Cardiac septum (tissue), 1 donor: ENCODE measurements at regions not wholly inside any gene's neighbourhood (a gene's known extent, or its start where the extent isn't known, plus 50 kb on each side); places are given as distances from the start of the nearest gene placed in this dataset.
"Not testable (repeated sequence)": the region's sequence is repeated elsewhere in the genome, so short reads cannot be mapped to it uniquely, and the experiment has no call there.

Source experiments
- DNase-seq: peaks from one replicate; pipeline ENCODE4 v3.0.0-alpha.2; 2020; ENCODE audit warnings: low spot score
- intact Hi-C: fragments of 100-400 bp; cut with DNase I; formaldehyde crosslinking; loops from one replicate; pipeline ENCODE4 v1.14.0; 2022
- donor health status: DM: no; HTN: no; CAD: no.

DNA sequence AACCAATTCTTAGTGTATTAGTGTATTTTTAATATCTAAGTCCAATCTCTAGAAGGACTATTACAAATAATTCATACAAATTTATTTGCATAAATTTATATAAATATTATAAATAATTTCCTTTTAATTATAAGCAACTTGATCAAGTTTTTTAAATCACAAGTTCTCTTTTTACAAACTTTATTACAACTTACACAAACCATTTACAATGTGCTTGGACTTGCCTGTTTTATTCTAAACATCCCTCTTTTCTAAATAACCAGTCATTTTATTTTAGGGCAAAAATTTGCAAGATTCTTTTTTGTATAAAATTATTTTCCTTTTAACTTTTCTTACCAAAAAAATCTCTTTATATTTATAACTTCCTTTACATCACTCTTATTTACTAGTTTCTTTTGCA, 83.5 kb upstream of the SYNCRIP start:
- intact Hi-C loops = no loop called here
- no peak for DNase-seq

DNA sequence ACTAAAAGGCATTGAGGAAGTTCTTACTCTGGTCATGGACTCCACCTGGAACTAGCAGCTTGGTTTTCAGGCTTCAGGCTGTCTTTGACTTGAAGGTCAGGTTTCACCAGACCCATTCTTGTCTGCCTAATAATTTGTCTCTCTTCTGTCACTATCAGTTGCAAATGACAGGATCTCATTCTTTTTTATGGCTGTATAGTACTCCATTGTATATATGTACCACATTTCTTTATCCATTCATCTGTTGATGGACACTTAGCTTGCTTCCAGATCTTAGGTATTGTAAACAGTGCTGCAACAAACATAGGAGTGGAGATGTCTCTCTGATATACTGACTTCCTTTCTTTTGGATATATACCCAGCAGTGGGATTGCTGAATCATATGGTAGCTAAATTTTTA, 73.1 kb upstream of the SYNCRIP start:
- intact Hi-C loops = no loop called here
- no peak for DNase-seq

DNA sequence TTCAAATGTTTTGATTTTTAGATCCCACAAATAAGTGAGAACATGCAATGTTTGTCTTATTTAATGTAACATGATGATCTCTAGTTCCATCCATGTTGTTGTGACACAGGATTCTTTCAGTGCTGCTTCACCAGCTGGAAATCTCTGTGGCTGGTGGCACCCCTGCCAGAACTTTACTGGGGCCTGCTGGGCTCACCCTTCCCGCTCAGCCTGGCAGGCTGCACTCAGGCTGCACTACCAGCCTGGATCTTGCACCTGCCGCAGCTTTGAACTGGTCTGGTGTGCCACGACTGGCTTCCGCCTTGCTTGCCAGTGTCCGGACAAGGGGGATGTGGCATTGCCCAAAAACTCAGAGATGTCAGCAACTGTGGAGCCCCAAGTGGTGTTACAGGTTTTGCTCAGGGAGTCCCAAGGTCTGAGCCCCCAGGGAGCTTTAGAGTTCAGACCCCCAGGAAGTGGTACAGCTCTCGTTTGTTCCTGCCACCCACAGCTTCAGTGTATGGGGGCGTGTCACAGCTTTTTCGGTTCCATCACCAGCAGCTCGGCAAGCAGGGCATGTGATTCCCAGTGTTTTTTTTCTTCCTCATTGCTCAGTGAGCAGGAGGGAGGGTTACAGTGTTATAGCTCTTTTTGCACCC, 72.3 kb upstream of the SYNCRIP start:
- intact Hi-C loops = no loop called here
- DNase-seq = no peak

DNA sequence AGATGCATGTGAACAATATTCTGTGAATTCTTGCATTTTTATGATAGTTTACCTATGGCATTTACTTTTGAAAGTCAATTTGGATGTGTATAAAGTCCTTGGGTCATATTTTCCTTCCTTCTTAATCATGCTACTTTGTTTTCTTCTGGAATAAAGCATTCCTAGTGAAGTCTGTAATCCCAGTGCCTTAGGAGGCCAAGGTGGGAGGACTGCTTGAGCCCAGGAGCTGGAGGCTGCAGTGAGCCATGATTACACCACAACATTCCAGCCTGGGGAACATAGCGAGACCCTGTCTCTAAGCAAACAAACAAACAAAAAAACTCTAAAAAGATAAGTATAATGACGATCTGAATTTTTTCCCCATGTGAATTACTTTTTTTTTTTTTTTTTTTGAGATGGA, 69.7 kb upstream of the SYNCRIP start:
- DNase-seq = no peak

DNA sequence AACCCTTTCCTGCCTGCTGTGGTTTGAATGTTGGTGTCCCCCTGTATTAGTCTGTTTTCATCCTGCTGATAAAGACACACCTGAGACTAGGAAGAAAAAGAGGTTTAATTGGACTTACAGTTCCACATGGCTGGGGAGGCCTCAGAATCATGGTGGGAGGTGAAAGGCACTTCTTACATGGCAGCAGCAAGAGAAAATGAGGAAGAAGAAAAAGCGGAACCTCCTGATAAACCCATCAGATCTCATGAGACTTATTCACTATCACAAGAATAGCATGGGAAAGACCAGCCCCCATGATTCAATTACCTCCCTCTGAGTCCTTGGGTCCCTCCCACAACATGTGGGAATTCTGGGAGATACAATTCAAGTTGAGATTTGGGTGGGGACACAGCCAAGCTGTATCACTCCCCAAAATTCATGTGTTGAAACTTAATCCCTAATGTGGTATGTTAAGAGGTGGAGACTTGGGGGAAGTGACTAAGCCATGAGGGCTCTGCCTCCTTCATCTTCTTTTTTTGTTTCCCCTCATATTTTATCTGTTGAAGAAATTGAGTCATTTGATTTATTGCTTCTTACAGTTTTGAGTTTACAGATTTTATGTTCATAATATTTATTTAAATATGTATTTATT, 64.9 kb upstream of the SYNCRIP start:
- intact Hi-C loops, DNase-seq: not testable (repeated sequence)

More for the DNA sequence above, 69.7 kb upstream of the SYNCRIP start:
- intact Hi-C loops = no loop called here

DNA sequence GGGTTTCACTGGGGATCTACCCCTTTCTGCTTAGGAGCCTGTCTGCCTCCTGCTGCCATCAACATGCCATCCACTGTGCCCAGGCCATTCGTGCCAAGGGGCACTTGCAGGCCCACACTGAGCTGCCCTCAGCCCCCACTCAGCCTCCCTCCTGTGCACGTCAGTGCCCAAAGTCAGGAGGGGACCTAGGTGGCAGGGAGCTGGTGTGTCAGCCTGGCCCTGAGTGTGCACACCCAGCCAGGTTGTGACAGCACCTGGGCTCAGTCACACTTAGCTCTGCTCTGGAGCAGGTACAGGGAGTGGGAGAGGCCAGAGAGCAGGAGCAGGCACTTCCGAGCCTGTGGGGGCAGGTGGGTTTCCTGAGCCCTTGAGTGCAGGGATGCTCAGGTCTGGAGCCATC, 63.6 kb upstream of the SYNCRIP start:
- no peak for DNase-seq
- intact Hi-C loops = no loop called here

DNA sequence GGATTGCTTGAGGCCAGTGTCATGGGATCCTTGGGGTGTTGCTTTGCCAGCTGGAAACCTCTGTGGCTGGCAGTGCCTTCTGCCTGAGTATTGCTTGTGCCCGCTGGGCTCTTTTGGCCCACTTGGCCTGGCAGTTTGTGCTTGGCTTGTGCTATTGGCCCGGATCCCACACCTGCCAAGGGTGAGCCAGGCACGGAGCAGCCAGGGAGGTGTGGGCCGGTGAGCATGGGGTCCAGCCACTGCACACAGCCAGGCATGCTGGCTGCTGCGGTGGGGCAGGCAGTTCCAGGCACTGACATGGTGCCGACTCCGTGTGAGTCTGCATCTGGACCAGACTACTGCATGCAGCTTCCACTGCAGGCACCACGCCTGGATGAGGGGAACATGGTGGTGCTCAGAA, 62.5 kb upstream of the SYNCRIP start:
- no peak for DNase-seq
- intact Hi-C loops = no loop called here

DNA sequence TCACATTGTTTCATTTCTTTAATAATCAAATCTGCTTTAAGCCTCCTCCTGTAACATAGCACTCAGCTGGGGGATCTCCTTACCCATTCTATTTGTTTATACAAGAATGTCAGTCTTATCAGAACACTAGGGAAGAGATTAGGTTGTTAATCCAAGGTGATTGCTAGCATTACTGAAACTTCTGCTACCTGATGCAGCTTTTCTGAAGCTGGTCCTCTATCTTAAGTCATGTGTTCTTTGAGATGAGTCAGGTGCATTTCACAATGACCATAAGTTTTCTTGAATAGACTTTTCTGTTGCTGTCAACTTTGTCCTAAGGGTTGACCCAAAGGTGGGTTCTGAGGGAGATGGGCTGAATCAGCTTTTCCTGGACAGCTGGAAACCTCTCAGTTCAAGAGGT, 60.7 kb upstream of the SYNCRIP start:
- intact Hi-C loops = no loop called here
- DNase-seq = no peak
